NCI-H82 treated with DMSO at 0.1 percent for 48 hours (cell line): ENCODE measurements at regions not wholly inside any gene's neighbourhood (a gene's known extent, or its start where the extent isn't known, plus 50 kb on each side); places are given as distances from the start of the nearest gene placed in this dataset.

ENCODE experiments used
- DNase-seq: peaks from one replicate; lab custom pipeline; 2025; ENCODE audit not compliant: unreplicated experiment; lab: John Stamatoyannopoulos, UW

- DNase-seq: no peak
Observed at GRCh38 chr7:113825832-113826231, 93.0 kb downstream of the PPP1R3A start.

GRCh38 chr7:113824117-113824823 lies 94.5 kb downstream of the PPP1R3A start:
- DNase-seq: no peak

- no peak for DNase-seq
Observed at GRCh38 chr7:113819474-113819873, 99.3 kb downstream of the PPP1R3A start.

- DNase-seq: no peak
Observed at GRCh38 chr7:113816639-113817038, 102.2 kb downstream of the PPP1R3A start.

GRCh38 chr7:113813471-113813870 lies 105.3 kb downstream of the PPP1R3A start:
- DNase-seq: no peak

GRCh38 chr7:113812591-113813255 lies 106.1 kb downstream of the PPP1R3A start:
- DNase-seq: no peak

GRCh38 chr7:113810080-113810744 lies 108.6 kb downstream of the PPP1R3A start:
- DNase-seq: no peak

GRCh38 chr7:113809581-113809980 lies 109.2 kb downstream of the PPP1R3A start:
- DNase-seq: no peak

GRCh38 chr7:113806633-113807327 lies 112.0 kb downstream of the PPP1R3A start:
- DNase-seq: no peak

- DNase-seq: no peak
Observed at GRCh38 chr7:113805976-113806375, 112.8 kb downstream of the PPP1R3A start.

GRCh38 chr7:113804475-113805095 lies 114.2 kb downstream of the PPP1R3A start:
- DNase-seq: no peak

- no peak for DNase-seq
Observed at GRCh38 chr7:113801751-113802150, 117.1 kb downstream of the PPP1R3A start.

- DNase-seq: no peak
Observed at GRCh38 chr7:113800826-113801225, 118.0 kb downstream of the PPP1R3A start.

- DNase-seq: no peak
Observed at GRCh38 chr7:113799896-113800295, 118.9 kb downstream of the PPP1R3A start.

GRCh38 chr7:113797420-113798010 lies 121.3 kb downstream of the PPP1R3A start:
- no peak for DNase-seq

- DNase-seq: no peak
Observed at GRCh38 chr7:113796557-113796956, 122.3 kb downstream of the PPP1R3A start.

GRCh38 chr7:113794573-113794972 lies 124.2 kb downstream of the PPP1R3A start:
- DNase-seq: no peak

GRCh38 chr7:113793171-113793570 lies 125.6 kb downstream of the PPP1R3A start:
- DNase-seq: no peak

- no peak for DNase-seq
Observed at GRCh38 chr7:113790025-113790424, 128.8 kb downstream of the PPP1R3A start.

GRCh38 chr7:113787106-113787505 lies 131.7 kb downstream of the PPP1R3A start:
- no peak for DNase-seq

GRCh38 chr7:113784956-113785355 lies 133.9 kb downstream of the PPP1R3A start:
- no peak for DNase-seq
